K562 (cell line): ENCODE measurements at regions not wholly inside any gene's neighbourhood (a gene's known extent, or its start where the extent isn't known, plus 50 kb on each side); places are given as distances from the start of the nearest gene placed in this dataset.

Source experiments
- EZH2 ChIP-seq: IDR thresholded peaks from 2 replicates; pipeline ENCODE4 v1.6.1; 2012; ENCODE audit warnings: low read depth, mild to moderate bottlenecking, inconsistent platforms, low read length, borderline replicate concordance
- SETDB1 ChIP-seq: IDR thresholded peaks from one replicate; pipeline ENCODE4 v1.6.1; 2012; ENCODE audit warnings: low read length, control low read depth, inconsistent platforms
- TF ChIP-seq, protein P1 (sequence below), 3 experiments: IDR thresholded peaks in 2 of 3; conservative IDR thresholded peaks in 1 of 3; 2 replicates each; pipeline ENCODE4 v1.5.1; 2011 to 2012; ENCODE audit warnings: low read length in 3 of 3, mild to moderate bottlenecking in 3 of 3, control low read depth in 2 of 3, improper control_type of control experiment in 1 of 3, inconsistent platforms in 1 of 3, low read depth in 1 of 3, mixed read lengths in 1 of 3, moderate library complexity in 1 of 3; ENCODE audit not compliant: insufficient read depth in 2 of 3

GRCh38 chr22:47352920-47353700, 590.7 kb downstream of the TBC1D22A start:
- TF ChIP-seq, protein P1, sequence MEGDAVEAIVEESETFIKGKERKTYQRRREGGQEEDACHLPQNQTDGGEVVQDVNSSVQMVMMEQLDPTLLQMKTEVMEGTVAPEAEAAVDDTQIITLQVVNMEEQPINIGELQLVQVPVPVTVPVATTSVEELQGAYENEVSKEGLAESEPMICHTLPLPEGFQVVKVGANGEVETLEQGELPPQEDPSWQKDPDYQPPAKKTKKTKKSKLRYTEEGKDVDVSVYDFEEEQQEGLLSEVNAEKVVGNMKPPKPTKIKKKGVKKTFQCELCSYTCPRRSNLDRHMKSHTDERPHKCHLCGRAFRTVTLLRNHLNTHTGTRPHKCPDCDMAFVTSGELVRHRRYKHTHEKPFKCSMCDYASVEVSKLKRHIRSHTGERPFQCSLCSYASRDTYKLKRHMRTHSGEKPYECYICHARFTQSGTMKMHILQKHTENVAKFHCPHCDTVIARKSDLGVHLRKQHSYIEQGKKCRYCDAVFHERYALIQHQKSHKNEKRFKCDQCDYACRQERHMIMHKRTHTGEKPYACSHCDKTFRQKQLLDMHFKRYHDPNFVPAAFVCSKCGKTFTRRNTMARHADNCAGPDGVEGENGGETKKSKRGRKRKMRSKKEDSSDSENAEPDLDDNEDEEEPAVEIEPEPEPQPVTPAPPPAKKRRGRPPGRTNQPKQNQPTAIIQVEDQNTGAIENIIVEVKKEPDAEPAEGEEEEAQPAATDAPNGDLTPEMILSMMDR (IDR thresholded peaks at IDR 0.05 in 2 of 3, conservative IDR thresholded peaks at IDR 0.05 in 1 of 3; ENCODE audit: insufficient read depth in 2 of 3, low read depth in 1 of 3, low read length in 3 of 3) = no peak
- TF ChIP-seq SETDB1 (no peak), EZH2 (no peak)
